Spleen (tissue), 7 donors: ENCODE measurements at regions not wholly inside any gene's neighbourhood (a gene's known extent, or its start where the extent isn't known, plus 50 kb on each side); places are given as distances from the start of the nearest gene placed in this dataset.

Experiments
- CTCF ChIP-seq, 11 experiments: fragments of 200-600 bp in 7 of 11; fragments of 450-650 bp in 4 of 11; sonication (generic) in 4 of 11; IDR thresholded peaks in 8 of 11; conservative IDR thresholded peaks in 3 of 11; 1 replicate in 7 of 11; 2 replicates in 4 of 11; pipeline versions ENCODE4 v1.4.0 to v1.8.0; 2016 to 2021; ENCODE audit warnings: antibody characterized with exemption in 11 of 11, inconsistent platforms in 4 of 11, mild to moderate bottlenecking in 1 of 11
- POLR2A ChIP-seq, 3 donors: fragments of 450-650 bp; IDR thresholded peaks; one replicate each; pipeline ENCODE4 v1.5.1; 2017; ENCODE audit warnings: antibody characterized with exemption in 3 of 3, mild to moderate bottlenecking in 1 of 3
- donor health status: DM: no; HTN: no; CAD: no; lungs with moderate emphysema.
- donor health status: DM: no; HTN: no; CAD: no.
- donor health status: DM: no; HTN: no; CAD: no.

GRCh38 chr1:163799190-163799805 is 477.5 kb downstream of the NUF2 start:
- TF ChIP-seq CTCF (IDR thresholded peaks at IDR 0.05 in 8 of 11, conservative IDR thresholded peaks at IDR 0.05 in 3 of 11) (no peak), POLR2A (IDR thresholded peaks at IDR 0.05) (no peak)
